ENCODE measurements at regions not wholly inside any gene's neighbourhood (a gene's known extent, or its start where the extent isn't known, plus 50 kb on each side); places are given as distances from the start of the nearest gene placed in this dataset.

GRCh38 chr9:86807367-86807976 lies 139.8 kb downstream of the GAS1 start:
- no peaks in the 10 kb centered on the region for H3K79me2 ChIP-seq (ENCODE audit: control insufficient read depth, insufficient read depth, low read length)
- H4K20me1 ChIP-seq (ENCODE audit: control insufficient read depth, extremely low read depth, insufficient read depth, low read length): no peaks in the 10 kb centered on the region
- no peaks in the 10 kb centered on the region for H3K36me3 ChIP-seq (ENCODE audit: control insufficient read depth, insufficient read depth, low read length)
- H3K27ac ChIP-seq (ENCODE audit: insufficient read depth, low read length): no peak overlapping the region
- no peak overlapping the region for H3K9ac ChIP-seq (ENCODE audit: insufficient read depth, low read length)
- no peaks in the 10 kb centered on the region for H3K4me1 ChIP-seq (ENCODE audit: control insufficient read depth, extremely low read depth, insufficient read depth, low read length)
- H3K27me3 ChIP-seq (ENCODE audit: control insufficient read depth, insufficient read depth, low read length): no peaks in the 10 kb centered on the region
- no peaks in the 10 kb centered on the region for H3K9me3 ChIP-seq (ENCODE audit: control insufficient read depth, insufficient read depth, low read depth, low read length)
- H2AFZ ChIP-seq (ENCODE audit: low read length): peak overlapping the region; percentile 14
- TF ChIP-seq EZH2 (IDR thresholded peaks at IDR 0.05; ENCODE audit: low read length, missing control alignments): no peak
- TF ChIP-seq CTCF (conservative IDR thresholded peaks at IDR 0.05 in 1 of 2, IDR thresholded peaks at IDR 0.05 in 1 of 2; ENCODE audit: low read depth in 1 of 2, low read length in 2 of 2): no peak
- DNase-seq (ENCODE audit: low read depth in 2 of 2): peak; percentile 22 to 56
- H3K4me3 ChIP-seq (replicated peaks in 1 of 4; ENCODE audit: control extremely low read depth in 1 of 4, insufficient read depth in 1 of 4, low read depth in 3 of 4, low read length in 4 of 4): no peak overlapping the region
- H3K4me2 ChIP-seq (ENCODE audit: extremely low read depth, insufficient read depth, low read length): no peak overlapping the region

DNA sequence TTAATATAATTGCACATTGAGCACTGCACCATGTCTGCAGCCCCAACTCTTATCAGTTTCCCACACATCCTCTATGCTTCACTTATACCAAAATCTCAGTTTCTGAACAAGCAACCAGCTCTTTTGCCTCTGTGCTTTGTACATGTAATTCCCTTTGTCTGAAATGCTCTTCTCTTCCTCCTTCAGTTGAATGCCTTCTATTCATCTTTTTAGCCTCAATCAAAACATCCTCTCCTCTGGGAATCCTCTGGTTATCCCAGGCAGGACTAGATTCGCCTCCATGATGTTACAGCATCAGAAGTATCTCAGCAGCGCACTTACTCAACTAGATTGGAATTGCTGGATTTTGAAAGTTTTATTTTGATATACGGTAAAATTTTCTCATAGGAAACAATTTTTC lies 143.3 kb downstream of the GAS1 start:
- no peak overlapping the region for H3K4me2 ChIP-seq (ENCODE audit: extremely low read depth, insufficient read depth, low read length)

More for the DNA sequence above, 143.3 kb downstream of the GAS1 start:
- Histone ChIP-seq H3K4me1 (ENCODE audit: control insufficient read depth, extremely low read depth, insufficient read depth, low read length) (no peaks in the 10 kb centered on the region), H3K4me3 (replicated peaks in 1 of 4; ENCODE audit: control extremely low read depth in 1 of 4, insufficient read depth in 1 of 4, low read depth in 3 of 4, low read length in 4 of 4) (no peak overlapping the region), H3K79me2 (ENCODE audit: control insufficient read depth, insufficient read depth, low read length) (no peaks in the 10 kb centered on the region), H3K9me3 (ENCODE audit: control insufficient read depth, insufficient read depth, low read depth, low read length) (no peaks in the 10 kb centered on the region), H3K27me3 (ENCODE audit: control insufficient read depth, insufficient read depth, low read length) (no peaks in the 10 kb centered on the region), H3K9ac (ENCODE audit: insufficient read depth, low read length) (no peak overlapping the region), H2AFZ (ENCODE audit: low read length) (no peak overlapping the region), H3K36me3 (ENCODE audit: control insufficient read depth, insufficient read depth, low read length) (no peaks in the 10 kb centered on the region), H4K20me1 (ENCODE audit: control insufficient read depth, extremely low read depth, insufficient read depth, low read length) (no peaks in the 10 kb centered on the region), H3K27ac (ENCODE audit: insufficient read depth, low read length) (no peak overlapping the region)
- DNase-seq (ENCODE audit: low read depth in 2 of 2): no peak
- TF ChIP-seq EZH2 (IDR thresholded peaks at IDR 0.05; ENCODE audit: low read length, missing control alignments) (no peak), CTCF (conservative IDR thresholded peaks at IDR 0.05 in 1 of 2, IDR thresholded peaks at IDR 0.05 in 1 of 2; ENCODE audit: low read depth in 1 of 2, low read length in 2 of 2) (no peak)

Data from fibroblast of lung (primary cell).